CD4-positive, alpha-beta T cell treated with Interleukin-2 at 100 ng/mL for 4 hours (primary cell): ENCODE measurements at regions not wholly inside any gene's neighbourhood (a gene's known extent, or its start where the extent isn't known, plus 50 kb on each side); places are given as distances from the start of the nearest gene placed in this dataset.
"Not testable (repeated sequence)": the region's sequence is repeated elsewhere in the genome, so short reads cannot be mapped to it uniquely, and the experiment has no call there.

ENCODE experiments used
- DNase-seq: peaks from one replicate; pipeline ENCODE4 v3.0.0-alpha.2; 2020; ENCODE audit warnings: low spot score

GRCh38 chr19:29012457-29012856 lies 200.5 kb downstream of the UQCRFS1 start:
- no peak for DNase-seq

DNA sequence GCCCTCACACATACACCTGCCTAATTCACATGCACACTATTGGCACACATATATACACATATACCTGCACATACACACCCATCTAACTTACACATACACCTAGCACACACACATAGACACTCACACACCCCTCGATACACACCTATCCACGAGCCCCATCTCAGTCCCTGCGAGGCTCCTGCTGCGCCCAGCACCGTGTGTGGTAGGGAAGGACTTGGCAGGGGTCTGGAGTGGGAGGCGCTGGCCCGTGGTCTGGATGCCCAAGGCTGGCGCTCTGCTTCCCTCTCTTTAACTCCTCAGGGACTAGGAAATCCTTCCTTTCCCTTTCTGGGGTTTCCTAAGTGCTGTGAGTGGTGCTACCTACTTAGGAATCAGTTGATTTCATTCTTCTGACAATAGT lies 202.7 kb downstream of the UQCRFS1 start:
- no peak for DNase-seq

GRCh38 chr19:29006057-29006735 lies 206.8 kb downstream of the UQCRFS1 start:
- no peak for DNase-seq

- DNase-seq: no peak
Measured at GRCh38 chr19:29004796-29005195, 208.2 kb downstream of the UQCRFS1 start.

- DNase-seq: no peak
Measured at GRCh38 chr19:29003641-29004409, 209.1 kb downstream of the UQCRFS1 start.

DNA sequence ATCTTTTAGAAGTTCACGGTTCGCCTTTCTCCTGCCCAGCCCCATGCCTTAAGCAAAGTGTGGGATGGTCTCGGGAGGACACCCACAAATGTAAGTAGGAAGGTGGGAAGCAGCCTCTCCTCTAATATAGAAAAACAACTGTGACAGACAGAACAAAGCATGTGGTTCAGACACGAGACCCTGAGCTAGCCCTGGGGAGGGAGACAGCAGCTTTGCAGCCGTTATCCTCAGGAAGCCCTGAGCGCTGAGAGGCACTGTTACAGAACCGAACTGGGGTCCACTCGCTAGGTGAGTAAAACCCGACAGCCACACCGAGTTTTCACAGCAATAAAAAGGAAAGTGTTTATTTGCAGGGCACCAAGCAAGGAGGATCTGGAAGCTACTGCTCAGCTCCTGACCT lies 210.6 kb downstream of the UQCRFS1 start:
- DNase-seq: no peak

DNA sequence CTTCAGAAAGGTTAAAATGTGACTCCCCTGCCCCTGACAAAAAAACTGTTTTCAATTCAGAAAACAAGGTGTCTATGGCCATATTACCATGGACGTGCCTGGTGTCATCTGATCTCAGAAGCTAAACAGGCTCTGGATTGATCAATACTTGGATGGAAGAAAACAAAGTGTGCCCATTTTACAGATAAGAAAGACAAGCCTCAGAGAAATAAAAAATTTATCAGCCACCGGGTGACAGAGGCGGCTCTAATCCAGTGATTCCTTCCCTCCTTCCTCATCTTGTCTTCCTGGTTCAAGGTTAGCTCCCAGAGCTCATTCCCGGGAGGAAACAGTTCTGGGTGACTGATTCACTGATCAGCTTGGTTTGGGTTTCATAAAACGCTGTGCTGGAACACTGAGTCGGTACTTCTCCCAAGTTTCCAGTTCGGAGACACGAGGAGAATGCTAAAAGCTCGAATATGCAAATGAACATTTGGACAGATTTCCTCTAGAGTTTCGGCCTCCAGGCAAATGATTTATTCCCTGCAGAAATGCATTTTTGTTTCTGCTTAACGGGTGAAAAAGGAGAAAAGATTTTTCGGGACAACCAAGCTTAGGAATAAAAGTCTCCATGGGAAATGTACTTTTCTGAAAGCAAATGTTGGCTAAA lies 211.2 kb downstream of the UQCRFS1 start:
- no peak for DNase-seq

- no peak for DNase-seq
Measured at GRCh38 chr19:29001141-29001581, 211.8 kb downstream of the UQCRFS1 start.

DNA sequence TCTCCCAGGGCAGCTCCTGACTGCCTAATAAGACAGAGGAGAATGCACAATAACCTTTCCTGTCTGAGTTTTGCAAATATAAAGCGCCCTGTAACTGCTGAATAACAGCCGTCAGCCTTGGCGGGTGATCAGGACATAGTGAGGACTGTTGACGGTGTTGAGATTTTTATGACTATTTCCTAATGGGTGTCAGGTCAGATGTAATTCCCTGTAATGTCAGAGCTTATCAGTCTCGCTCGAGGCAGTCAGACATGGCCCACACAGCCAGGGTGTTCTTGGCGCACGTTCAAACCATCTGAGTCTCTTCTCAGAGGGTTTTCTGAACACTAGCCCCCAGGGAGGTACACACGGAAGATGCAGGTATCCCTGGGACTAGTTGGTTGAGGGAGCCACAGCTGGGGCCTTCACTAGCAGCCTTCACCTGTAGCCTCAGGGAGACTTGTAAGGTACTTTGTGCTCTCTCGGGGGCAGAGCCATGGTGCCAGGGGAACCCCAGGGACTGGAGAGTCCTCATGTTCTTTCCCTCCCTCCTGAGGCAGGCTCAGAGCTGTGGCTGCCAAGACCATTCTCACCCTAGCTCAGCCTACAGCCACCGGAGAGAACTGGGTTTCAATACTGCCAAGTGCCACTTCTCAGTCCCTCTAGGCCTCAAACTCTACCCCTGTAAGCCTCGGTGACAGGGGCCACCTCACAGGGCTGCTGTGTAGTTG lies 213.1 kb downstream of the UQCRFS1 start:
- DNase-seq: no peak

GRCh38 chr19:28998974-28999373 lies 214.0 kb downstream of the UQCRFS1 start:
- no peak for DNase-seq

GRCh38 chr19:28997866-28998265 lies 215.1 kb downstream of the UQCRFS1 start:
- DNase-seq: not testable (repeated sequence)

DNA sequence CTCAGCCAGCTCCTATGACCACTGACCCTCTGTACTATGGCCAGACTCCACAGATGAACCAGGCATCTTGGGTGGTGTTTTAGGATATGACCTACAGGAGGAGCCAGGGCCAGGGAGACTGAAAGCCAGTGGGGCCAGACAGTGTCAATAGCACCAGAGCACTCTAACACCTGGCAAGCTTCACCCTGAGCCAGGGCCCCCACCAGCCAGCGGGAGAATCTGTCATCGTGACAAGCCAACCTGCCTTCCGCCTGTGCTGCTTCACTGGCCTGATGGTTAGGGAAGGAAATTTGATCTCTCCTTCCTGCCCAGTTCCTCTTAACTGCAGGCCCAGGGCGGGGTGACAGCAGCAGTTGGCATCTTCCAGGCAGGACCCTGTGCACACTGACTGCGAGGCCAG lies 222.4 kb downstream of the UQCRFS1 start:
- DNase-seq: no peak

GRCh38 chr19:28989739-28990138 lies 223.2 kb downstream of the UQCRFS1 start:
- no peak for DNase-seq

DNA sequence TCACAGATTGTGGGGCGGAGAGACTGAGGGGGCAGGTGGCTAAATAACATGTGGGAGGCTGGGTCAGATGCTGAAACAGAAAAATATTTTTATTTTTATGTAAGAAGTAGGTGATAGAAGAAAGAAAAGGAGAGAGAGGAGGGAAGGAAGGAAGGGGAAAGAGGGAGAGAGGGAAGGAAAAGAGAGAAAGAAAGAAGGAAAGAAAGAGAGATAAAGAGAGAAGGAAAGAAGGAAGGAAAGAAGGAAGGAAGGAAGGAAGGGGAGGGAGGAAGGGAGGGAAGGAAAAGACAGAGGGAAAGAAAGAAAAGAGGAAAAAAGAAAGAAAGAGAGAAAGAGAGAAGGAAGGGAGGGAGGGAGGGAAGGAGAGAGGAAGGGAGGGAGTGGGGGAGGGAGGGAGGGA lies 224.9 kb downstream of the UQCRFS1 start:
- no peak for DNase-seq

GRCh38 chr19:28987177-28987576 lies 225.8 kb downstream of the UQCRFS1 start:
- no peak for DNase-seq

DNA sequence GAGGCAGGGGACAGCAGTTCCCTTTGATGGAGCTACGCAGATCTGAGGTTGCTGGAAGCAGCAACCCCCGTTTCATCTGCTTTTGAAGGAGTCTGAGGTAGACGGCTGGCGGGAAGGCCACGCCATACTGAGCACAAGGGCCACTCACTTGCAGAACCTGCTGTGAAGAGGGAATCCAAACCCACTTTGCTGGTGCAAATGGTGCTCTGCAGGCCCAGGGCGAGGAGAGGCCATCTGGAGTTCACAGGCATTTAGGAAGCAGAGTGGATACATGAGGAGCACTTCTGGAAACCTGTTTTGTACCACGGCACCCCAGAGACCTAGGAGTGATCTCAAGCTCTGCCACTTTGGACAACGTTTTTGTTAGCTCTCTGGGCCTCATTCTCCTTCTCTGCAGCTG lies 227.8 kb downstream of the UQCRFS1 start:
- no peak for DNase-seq

DNA sequence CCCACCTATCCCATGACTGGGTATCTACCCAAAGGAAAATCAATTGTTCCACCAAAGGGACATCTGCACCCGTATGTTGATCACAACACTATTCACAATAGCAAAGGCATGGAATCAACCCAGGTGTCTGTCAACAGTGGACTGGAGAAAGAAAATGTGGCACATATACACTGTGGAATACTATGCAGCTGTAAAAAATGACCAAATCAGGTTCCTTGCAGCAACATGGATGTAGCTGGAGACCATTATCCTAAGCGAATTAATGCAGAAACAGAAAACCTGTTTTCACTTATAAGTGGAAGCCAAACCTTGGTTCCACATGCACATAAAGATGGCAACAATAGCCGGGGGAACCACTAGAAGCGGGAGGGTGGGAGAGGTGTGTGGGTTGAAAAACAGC lies 228.6 kb downstream of the UQCRFS1 start:
- DNase-seq: no peak

- no peak for DNase-seq
Measured at GRCh38 chr19:28983430-28983829, 229.5 kb downstream of the UQCRFS1 start.

GRCh38 chr19:28981994-28982393 lies 231.0 kb downstream of the UQCRFS1 start:
- DNase-seq: no peak

- no peak for DNase-seq
Measured at GRCh38 chr19:28981518-28981917, 231.4 kb downstream of the UQCRFS1 start.

- no peak for DNase-seq
Measured at GRCh38 chr19:28980236-28980868, 232.6 kb downstream of the UQCRFS1 start.

- no peak for DNase-seq
Measured at GRCh38 chr19:28977826-28978225, 235.1 kb downstream of the UQCRFS1 start.
